AG10803 (cell line): ENCODE measurements at regions not wholly inside any gene's neighbourhood (a gene's known extent, or its start where the extent isn't known, plus 50 kb on each side); places are given as distances from the start of the nearest gene placed in this dataset.
A peak's percentile ranks its signal among the peaks of the same experiment; 100 is the strongest.
"Not testable (repeated sequence)": the region's sequence is repeated elsewhere in the genome, so short reads cannot be mapped to it uniquely, and the experiment has no call there.

Experiments
- DNase-seq: peaks from one replicate; pipeline ENCODE4 v3.0.0; 2010; ENCODE audit warnings: low read depth
- H3K4me3 ChIP-seq: 2 replicates; pipeline ENCODE4 v1.5.1; 2011; ENCODE audit warnings: mild to moderate bottlenecking, low read length, control low read depth
- CTCF ChIP-seq: conservative IDR thresholded peaks from 2 replicates; pipeline ENCODE4 v1.5.1; 2011; ENCODE audit warnings: mild to moderate bottlenecking, low read length, control low read depth, inconsistent platforms

GRCh38 chr1:228650946-228651345 lies 84.3 kb upstream of the RHOU start:
- no peak for DNase-seq
- TF ChIP-seq CTCF, result no peak
- no peak overlapping the region for H3K4me3 ChIP-seq

GRCh38 chr1:228652116-228652515 lies 83.2 kb upstream of the RHOU start:
- no peak for TF ChIP-seq CTCF
- H3K4me3 ChIP-seq, result no peak overlapping the region
- no peak for DNase-seq

GRCh38 chr1:228653057-228653456 lies 82.2 kb upstream of the RHOU start:
- DNase-seq, H3K4me3 ChIP-seq: not testable (repeated sequence)

- TF ChIP-seq CTCF, result no peak
- no peak overlapping the region for H3K4me3 ChIP-seq
- no peak for DNase-seq
Measured at GRCh38 chr1:228653748-228654147, 81.5 kb upstream of the RHOU start.

GRCh38 chr1:228655796-228656394 lies 79.4 kb upstream of the RHOU start:
- no peak overlapping the region for H3K4me3 ChIP-seq
- TF ChIP-seq CTCF, result no peak
- DNase-seq, result no peak

GRCh38 chr1:228662007-228662689 lies 73.1 kb upstream of the RHOU start:
- DNase-seq, H3K4me3 ChIP-seq: not testable (repeated sequence)

- peak; percentile 78 for TF ChIP-seq CTCF
- H3K4me3 ChIP-seq, result no peak overlapping the region
- peak; percentile 70 for DNase-seq
Measured at GRCh38 chr1:228664399-228664914, 70.8 kb upstream of the RHOU start.
